ENCODE measurements at regions not wholly inside any gene's neighbourhood (a gene's known extent, or its start where the extent isn't known, plus 50 kb on each side); places are given as distances from the start of the nearest gene placed in this dataset.

- no peak for ATAC-seq
Measured at GRCh38 chr13:89181041-89181440, 1509.9 kb downstream of the SLITRK5 start.

GRCh38 chr13:89199138-89199537 is 1528.0 kb downstream of the SLITRK5 start:
- Histone ChIP-seq H3K27me3 (no peaks in the 10 kb centered on the region), H3K27ac (no peak overlapping the region), H3K9me3 (peaks cover 0 to 9% (median 0%) of the 10 kb centered on the region in 11 donors), H3K4me3 (no peak overlapping the region), H3K4me1 (no peaks in the 10 kb centered on the region), H3K36me3 (no peaks in the 10 kb centered on the region)
- intact Hi-C loops (cut with DNase I): no loop called here
- no peak for TF ChIP-seq CTCF (IDR thresholded peaks at IDR 0.05)
- ATAC-seq (no peak), DNase-seq (no peak)
- WGBS, 2 donors: 44 to 45% methylated on average over 4 of the region's 4 CpGs

More at GRCh38 chr13:89181041-89181440, 1509.9 kb downstream of the SLITRK5 start:
- no peak overlapping the region for H3K27ac ChIP-seq
- no peak overlapping the region for H3K4me3 ChIP-seq
- intact Hi-C loops (cut with DNase I): no loop called here
- peaks cover 0 to 36% (median 0%) of the 10 kb centered on the region in 11 donors for H3K9me3 ChIP-seq
- no peaks in the 10 kb centered on the region for H3K4me1 ChIP-seq
- DNase-seq: no peak
- no peak for TF ChIP-seq CTCF (IDR thresholded peaks at IDR 0.05)
- no peaks in the 10 kb centered on the region for H3K36me3 ChIP-seq
- no peaks in the 10 kb centered on the region for H3K27me3 ChIP-seq

GRCh38 chr13:89204435-89204834 is 1533.3 kb downstream of the SLITRK5 start:
- no peaks in the 10 kb centered on the region for H3K27me3 ChIP-seq
- WGBS, 2 donors: 74 to 75% methylated on average over 1 of the region's 1 CpG
- H3K36me3 ChIP-seq: no peaks in the 10 kb centered on the region

GRCh38 chr13:89205856-89206520 is 1534.8 kb downstream of the SLITRK5 start:
- no peak for TF ChIP-seq CTCF (IDR thresholded peaks at IDR 0.05)
- intact Hi-C loops (cut with DNase I): no loop called here
- H3K9me3 ChIP-seq: no peaks in the 10 kb centered on the region
- H3K36me3 ChIP-seq: no peaks in the 10 kb centered on the region
- H3K27ac ChIP-seq: no peak overlapping the region
- ATAC-seq (no peak), DNase-seq (no peak)
- no peaks in the 10 kb centered on the region for H3K27me3 ChIP-seq
- WGBS, 2 donors: 59 to 61% methylated on average over 3 of the region's 3 CpGs
- no peak overlapping the region for H3K4me3 ChIP-seq
- no peaks in the 10 kb centered on the region for H3K4me1 ChIP-seq

More at GRCh38 chr13:89204435-89204834, 1533.3 kb downstream of the SLITRK5 start:
- Histone ChIP-seq H3K27ac (no peak overlapping the region), H3K4me3 (no peak overlapping the region), H3K9me3 (no peaks in the 10 kb centered on the region), H3K4me1 (no peaks in the 10 kb centered on the region)
- no peak for TF ChIP-seq CTCF (IDR thresholded peaks at IDR 0.05)
- intact Hi-C loops (cut with DNase I): no loop called here
- DNase-seq (no peak), ATAC-seq (no peak)

Measured in heart right ventricle (tissue), 16 donors.